ENCODE measurements at regions not wholly inside any gene's neighbourhood (a gene's known extent, or its start where the extent isn't known, plus 50 kb on each side); places are given as distances from the start of the nearest gene placed in this dataset.

DNA sequence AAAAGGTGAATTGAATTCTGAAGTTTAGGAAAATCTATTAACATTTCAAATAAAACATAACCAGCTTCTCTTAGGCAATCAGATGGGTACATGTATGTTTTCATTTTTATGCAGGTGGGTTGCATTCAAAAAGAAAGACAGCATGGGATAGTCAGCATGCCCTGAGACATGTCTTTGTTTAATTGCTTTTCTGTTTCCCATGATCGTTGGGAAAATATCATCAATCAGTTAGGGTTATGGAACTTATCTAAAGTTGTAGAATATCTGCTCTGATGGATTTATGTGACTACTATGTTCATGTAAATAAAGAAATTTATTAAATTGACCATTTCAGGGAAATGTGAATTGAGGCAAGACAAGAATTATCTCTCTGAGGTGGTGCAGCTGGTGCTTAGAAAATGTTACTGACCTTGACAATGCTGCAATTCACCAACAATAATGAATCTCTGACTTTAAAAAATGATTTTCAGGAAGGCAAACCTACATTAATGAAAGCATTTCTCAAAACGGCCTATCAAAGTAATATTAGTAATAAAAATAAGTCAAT lies 112.7 kb downstream of the RFPL4B start:
- no peaks in the 10 kb centered on the region for H3K27me3 ChIP-seq
- H3K4me1 ChIP-seq, result no peaks in the 10 kb centered on the region
- TF ChIP-seq, protein P1, sequence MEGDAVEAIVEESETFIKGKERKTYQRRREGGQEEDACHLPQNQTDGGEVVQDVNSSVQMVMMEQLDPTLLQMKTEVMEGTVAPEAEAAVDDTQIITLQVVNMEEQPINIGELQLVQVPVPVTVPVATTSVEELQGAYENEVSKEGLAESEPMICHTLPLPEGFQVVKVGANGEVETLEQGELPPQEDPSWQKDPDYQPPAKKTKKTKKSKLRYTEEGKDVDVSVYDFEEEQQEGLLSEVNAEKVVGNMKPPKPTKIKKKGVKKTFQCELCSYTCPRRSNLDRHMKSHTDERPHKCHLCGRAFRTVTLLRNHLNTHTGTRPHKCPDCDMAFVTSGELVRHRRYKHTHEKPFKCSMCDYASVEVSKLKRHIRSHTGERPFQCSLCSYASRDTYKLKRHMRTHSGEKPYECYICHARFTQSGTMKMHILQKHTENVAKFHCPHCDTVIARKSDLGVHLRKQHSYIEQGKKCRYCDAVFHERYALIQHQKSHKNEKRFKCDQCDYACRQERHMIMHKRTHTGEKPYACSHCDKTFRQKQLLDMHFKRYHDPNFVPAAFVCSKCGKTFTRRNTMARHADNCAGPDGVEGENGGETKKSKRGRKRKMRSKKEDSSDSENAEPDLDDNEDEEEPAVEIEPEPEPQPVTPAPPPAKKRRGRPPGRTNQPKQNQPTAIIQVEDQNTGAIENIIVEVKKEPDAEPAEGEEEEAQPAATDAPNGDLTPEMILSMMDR (IDR thresholded peaks at IDR 0.05), result no peak
- no peaks in the 10 kb centered on the region for H3K36me3 ChIP-seq
- H3K27ac ChIP-seq, result no peak overlapping the region
- no peak overlapping the region for H3K9ac ChIP-seq (ENCODE audit: low read depth in 2 of 2, low read length in 2 of 2)
- intact Hi-C loops (cut with DNase I), result no loop called here
- H3K4me3 ChIP-seq, result no peak overlapping the region
- H3K9me3 ChIP-seq, result no peaks in the 10 kb centered on the region
- no peak for DNase-seq

DNA sequence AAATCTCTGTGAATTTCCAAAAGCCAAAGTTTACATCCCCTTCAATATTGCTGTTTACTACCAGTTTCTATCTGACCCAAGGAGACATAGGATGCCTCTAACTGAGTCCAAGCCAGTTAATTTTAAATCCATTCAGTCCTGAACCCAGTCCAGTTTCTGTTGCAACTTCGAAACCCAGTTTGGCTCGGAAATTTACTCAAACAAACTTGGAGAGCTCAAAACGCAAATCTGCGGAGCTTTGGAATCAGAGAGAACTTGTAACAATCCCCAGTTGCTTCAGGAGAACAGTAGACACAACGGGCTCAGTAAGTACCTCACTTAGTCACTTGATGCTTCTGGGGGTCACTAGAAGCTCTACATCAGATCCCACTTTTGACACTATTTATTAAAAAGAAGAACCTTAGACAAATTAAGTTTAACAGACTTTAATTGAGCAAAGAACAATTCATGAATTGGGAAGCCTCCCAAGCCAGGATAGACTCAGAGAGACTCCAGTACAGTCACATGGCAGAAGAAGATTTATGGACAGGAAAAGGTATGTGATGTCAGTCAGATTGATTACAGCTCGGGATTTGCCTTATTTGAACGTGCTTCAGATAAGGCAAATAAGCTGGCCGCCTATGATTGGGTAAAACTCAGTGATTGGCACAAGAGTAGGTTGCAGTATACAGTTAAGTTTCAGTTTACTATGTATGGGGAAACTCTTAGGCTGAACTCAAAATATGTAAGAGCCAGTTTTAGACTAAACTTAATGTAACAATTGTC lies 118.0 kb downstream of the RFPL4B start:
- no peaks in the 10 kb centered on the region for H3K9me3 ChIP-seq
- H3K27ac ChIP-seq, result no peak overlapping the region
- no peak overlapping the region for H3K4me3 ChIP-seq
- no peaks in the 10 kb centered on the region for H3K4me1 ChIP-seq
- H3K36me3 ChIP-seq, result no peaks in the 10 kb centered on the region
- no peak overlapping the region for H3K9ac ChIP-seq (ENCODE audit: low read depth in 2 of 2, low read length in 2 of 2)
- DNase-seq, result no peak
- TF ChIP-seq, protein P1 (IDR thresholded peaks at IDR 0.05), result no peak
- intact Hi-C loops (cut with DNase I), result no loop called here
- no peaks in the 10 kb centered on the region for H3K27me3 ChIP-seq

DNA sequence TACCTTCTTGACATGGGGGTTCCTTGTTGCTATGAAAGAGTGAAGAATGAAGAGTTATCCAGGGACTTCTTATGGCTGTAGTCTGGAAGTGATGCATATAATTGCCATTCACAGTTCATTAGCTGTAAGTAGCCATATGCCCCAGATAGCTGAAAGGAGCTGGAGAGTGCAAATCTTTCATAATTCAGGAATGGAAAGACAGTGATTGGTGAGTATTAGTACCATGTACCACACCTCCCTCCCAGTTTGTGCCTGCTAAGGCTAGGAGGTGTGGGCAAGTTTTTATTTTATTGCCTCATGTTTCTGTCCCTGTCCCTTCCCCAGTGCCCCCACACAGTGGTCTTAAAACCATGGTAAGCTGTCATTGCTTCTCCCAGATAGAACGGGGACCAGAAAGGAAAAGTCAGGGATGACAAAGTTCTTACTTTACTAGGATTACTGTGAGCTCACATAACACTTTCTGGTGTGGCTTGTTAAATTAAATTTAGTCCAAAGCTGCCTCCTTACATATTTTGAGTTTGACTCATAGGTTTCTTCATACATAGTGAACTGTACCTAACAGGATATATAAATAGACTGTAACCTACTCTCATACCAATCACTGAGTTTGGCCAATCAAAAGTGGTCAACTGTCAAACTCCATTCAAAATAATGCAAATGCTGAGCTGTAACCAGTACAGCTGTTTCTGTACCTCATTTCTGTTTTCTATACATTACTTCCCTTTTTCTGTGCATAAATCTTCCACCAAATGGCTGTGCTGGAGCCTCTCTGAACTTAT lies 119.4 kb downstream of the RFPL4B start:
- Histone ChIP-seq H3K9me3 (no peaks in the 10 kb centered on the region), H3K27me3 (no peaks in the 10 kb centered on the region), H3K36me3 (no peaks in the 10 kb centered on the region), H3K9ac (ENCODE audit: low read depth in 2 of 2, low read length in 2 of 2) (no peak overlapping the region), H3K4me3 (no peak overlapping the region), H3K4me1 (no peaks in the 10 kb centered on the region), H3K27ac (no peak overlapping the region)
- TF ChIP-seq, protein P1 (IDR thresholded peaks at IDR 0.05), result no peak
- intact Hi-C loops (cut with DNase I), result no loop called here
- no peak for DNase-seq

DNA sequence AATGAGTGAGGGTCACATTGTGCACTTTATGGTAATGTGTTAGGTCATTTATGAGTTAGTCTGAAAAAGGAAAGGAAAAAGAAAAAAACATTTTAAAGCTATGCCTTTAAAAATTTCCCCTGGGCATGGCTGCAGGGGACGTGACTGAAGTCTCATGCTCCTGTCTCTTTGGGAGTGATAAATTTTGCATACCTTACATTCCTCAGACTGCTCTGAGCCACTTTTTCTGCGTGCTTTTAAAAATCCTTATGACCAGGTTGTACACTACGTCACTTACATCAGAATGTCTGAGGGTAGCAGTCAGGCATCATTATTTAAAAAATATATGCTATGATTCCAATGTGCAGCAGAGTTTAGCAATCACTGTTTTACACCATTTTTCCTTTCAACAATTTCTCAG lies 121.2 kb downstream of the RFPL4B start:
- Histone ChIP-seq H3K9ac (ENCODE audit: low read depth in 2 of 2, low read length in 2 of 2) (no peak overlapping the region), H3K4me1 (no peaks in the 10 kb centered on the region), H3K9me3 (no peaks in the 10 kb centered on the region), H3K27ac (no peak overlapping the region), H3K4me3 (no peak overlapping the region), H3K36me3 (no peaks in the 10 kb centered on the region), H3K27me3 (no peaks in the 10 kb centered on the region)
- intact Hi-C loops (cut with DNase I), result no loop called here
- TF ChIP-seq, protein P1 (IDR thresholded peaks at IDR 0.05), result no peak
- DNase-seq, result no peak

DNA sequence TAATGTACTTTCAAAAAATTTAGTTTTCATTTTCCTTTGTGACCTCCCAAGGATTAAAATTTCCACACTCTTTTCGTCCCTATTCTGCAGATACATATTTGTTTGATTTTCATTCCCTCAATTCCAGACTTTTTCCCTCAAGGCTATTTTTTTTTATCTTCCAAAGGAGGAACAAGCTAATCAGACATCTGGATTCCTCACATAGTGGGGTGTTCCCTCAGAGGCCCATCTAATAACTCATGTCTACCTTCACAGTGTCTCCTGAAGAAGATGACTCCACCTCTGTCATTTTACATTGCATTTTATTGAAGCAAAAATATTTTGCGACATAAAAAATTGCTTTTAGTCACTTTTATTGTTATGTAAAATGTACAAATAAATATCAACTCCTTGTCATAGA lies 122.2 kb downstream of the RFPL4B start:
- intact Hi-C loops (cut with DNase I), result no loop called here
- no peaks in the 10 kb centered on the region for H3K9me3 ChIP-seq
- H3K36me3 ChIP-seq, result no peaks in the 10 kb centered on the region
- no peak overlapping the region for H3K27ac ChIP-seq
- H3K9ac ChIP-seq (ENCODE audit: low read depth in 2 of 2, low read length in 2 of 2), result no peak overlapping the region
- DNase-seq, result no peak
- TF ChIP-seq, protein P1 (IDR thresholded peaks at IDR 0.05), result no peak
- H3K27me3 ChIP-seq, result no peaks in the 10 kb centered on the region
- no peaks in the 10 kb centered on the region for H3K4me1 ChIP-seq
- H3K4me3 ChIP-seq, result no peak overlapping the region
